HepG2 (cell line): ENCODE measurements at regions not wholly inside any gene's neighbourhood (a gene's known extent, or its start where the extent isn't known, plus 50 kb on each side); places are given as distances from the start of the nearest gene placed in this dataset.

Source experiments
- ATAC-seq: fragments of 200-7000 bp; cut with Tn5 transposase; 3 replicates; pipeline ENCODE4 v1.9.1; 2020; ENCODE audit warnings: mild to moderate bottlenecking, moderate library complexity
- BruUV-seq: library from RNA; stranded (reverse); fragments of 400-500 nt; replicated peaks from 2 replicates; lab custom pipeline; 2021; lab: Mats Ljungman, UMichigan
- CTCF ChIA-PET: fragments of 300-600 bp; formaldehyde crosslinking; extraction: SDS; loops from one replicate; lab custom pipeline; 2021; ENCODE audit warnings: low total read pairs, inconsistent platforms, low intra/inter-chr PET ratio; lab: Yijun Ruan, JAX
- POLR2A ChIA-PET: fragments of 350-600 bp; sonication (Branson Sonifier 250); formaldehyde crosslinking; loops from one replicate; lab custom pipeline; 2020; ENCODE audit warnings: antibody characterized with exemption, inconsistent platforms; lab: Yijun Ruan, JAX
- DNase-seq: peaks from one replicate; pipeline ENCODE4 v3.0.0-alpha.2; 2015; ENCODE audit warnings: low spot score
- FAIRE-seq: peaks from 3 replicates; lab custom pipeline; 2011; peaks lifted over from hg19 to GRCh38; lab: Jason Lieb, UNC
- H2AFZ ChIP-seq: one replicate; pipeline ENCODE4 v1.6.1; 2011; ENCODE audit warnings: low read length, inconsistent platforms
- H3K27ac ChIP-seq: fragments of 300-600 bp; 3 replicates; pipeline ENCODE4 v1.8.0; 2011; ENCODE audit warnings: mixed run types, mild to moderate bottlenecking, mixed read lengths, low read length, inconsistent platforms; ENCODE audit not compliant: insufficient read depth; ENCODE audit errors: extremely low read length
- H3K27me3 ChIP-seq, 2 experiments: fragments of 200-600 bp in 1 of 2; 2 replicates in 1 of 2; 3 replicates in 1 of 2; pipeline versions ENCODE4 v1.6.0 to v1.8.0; 2011; ENCODE audit warnings: low read length in 2 of 2, mild to moderate bottlenecking in 2 of 2, moderate library complexity in 2 of 2, inconsistent platforms in 1 of 2; ENCODE audit not compliant: insufficient read depth in 2 of 2, control insufficient read depth in 1 of 2
- H3K36me3 ChIP-seq, 2 experiments: fragments of 200-600 bp in 1 of 2; replicated peaks in 1 of 2; 2 replicates in 1 of 2; 3 replicates in 1 of 2; pipeline versions ENCODE4 v1.5.1 to v1.8.0; 2011; ENCODE audit warnings: low read length in 2 of 2, inconsistent platforms in 1 of 2; ENCODE audit not compliant: insufficient read depth in 2 of 2, control insufficient read depth in 1 of 2
- H3K4me1 ChIP-seq: 2 replicates; pipeline ENCODE4 v1.5.1; 2012; ENCODE audit warnings: low read length, inconsistent platforms; ENCODE audit not compliant: insufficient read depth
- H3K4me2 ChIP-seq: 2 replicates; pipeline ENCODE4 v1.6.0; 2011; ENCODE audit warnings: low read depth, low read length, inconsistent platforms
- H3K4me3 ChIP-seq, 3 experiments: fragments of 200-600 bp in 1 of 3; sonication (generic), shearing (Covaris generic) in 1 of 3; replicated peaks in 1 of 3; 2 replicates each; pipeline ENCODE4 v1.5.1; 2011 to 2016; ENCODE audit warnings: low read length in 3 of 3, inconsistent platforms in 2 of 3, low read depth in 2 of 3, mild to moderate bottlenecking in 2 of 3, control low read depth in 1 of 3, mixed read lengths in 1 of 3; ENCODE audit not compliant: insufficient read depth in 1 of 3
- H3K79me2 ChIP-seq: one replicate; pipeline ENCODE4 v1.6.1; 2011; ENCODE audit warnings: low read length, inconsistent platforms; ENCODE audit not compliant: insufficient read depth
- H3K9ac ChIP-seq: 2 replicates; pipeline ENCODE4 v1.6.0; 2011; ENCODE audit warnings: mild to moderate bottlenecking, low read depth, low read length, inconsistent platforms; ENCODE audit not compliant: insufficient read depth
- H3K9me3 ChIP-seq: 2 replicates; pipeline ENCODE4 v1.5.1; 2012; ENCODE audit warnings: mild to moderate bottlenecking, low read length
- H4K20me1 ChIP-seq: 2 replicates; pipeline ENCODE4 v1.6.0; 2011; ENCODE audit warnings: inconsistent platforms, mild to moderate bottlenecking, low read length, moderate library complexity; ENCODE audit not compliant: insufficient read depth
- BRD4 ChIP-seq: sonication (generic); formaldehyde crosslinking; IDR thresholded peaks from 2 replicates; pipeline ENCODE4 v1.4.0; 2020; ENCODE audit warnings: missing genetic modification reagents
- DDIT3 ChIP-seq: sonication (generic); formaldehyde crosslinking; IDR thresholded peaks from 2 replicates; pipeline ENCODE4 v1.4.0; 2020; ENCODE audit warnings: mild to moderate bottlenecking, missing genetic modification reagents
- FOXK2 ChIP-seq: fragments of 450-650 bp; IDR thresholded peaks from 2 replicates; pipeline ENCODE4 v1.6.1; 2016
- HOXA9 ChIP-seq: sonication (generic); formaldehyde crosslinking; IDR thresholded peaks from 2 replicates; pipeline ENCODE4 v1.8.1; 2022; ENCODE audit warnings: missing genetic modification reagents, mild to moderate bottlenecking, moderate library complexity, borderline replicate concordance
- RFX5 ChIP-seq: IDR thresholded peaks from 2 replicates; pipeline ENCODE4 v1.6.1; 2011; ENCODE audit warnings: low read depth, low read length, improper control_type of control experiment
- SMAD1 ChIP-seq: sonication (generic); formaldehyde crosslinking; IDR thresholded peaks from 2 replicates; pipeline ENCODE4 v1.4.0; 2020; ENCODE audit warnings: missing genetic modification reagents, low read depth, mild to moderate bottlenecking, borderline replicate concordance
- SRSF1 ChIP-seq: fragments of 200-400 bp; formaldehyde crosslinking; optimal IDR thresholded peaks from 2 replicates; pipeline ENCODE3; 2017; ENCODE audit warnings: mild to moderate bottlenecking, low read depth, low read length, moderate library complexity
- ZNF30 ChIP-seq: sonication (generic); formaldehyde crosslinking; IDR thresholded peaks from 2 replicates; pipeline ENCODE4 v1.5.0; 2020; ENCODE audit warnings: mild to moderate bottlenecking, missing genetic modification reagents
- ZNF672 ChIP-seq: sonication (generic); formaldehyde crosslinking; IDR thresholded peaks from 2 replicates; pipeline ENCODE4 v1.8.1; 2022; ENCODE audit warnings: missing genetic modification reagents
- WGBS: methylation state at CpG from one replicate; pipeline ENCODE4 v1.1.6; 2017; ENCODE audit warnings: low lambda C conversion rate; 5-methylcytosine and 5-hydroxymethylcytosine counted together
- in situ Hi-C: cut with HindIII; loops from 2 replicates; pipeline ENCODE4 v1.10.0; 2017; ENCODE audit warnings: low pct_unique_long_range_greater_than_20kb; ENCODE audit not compliant: extremely low pct_ligation_motif_present
- intact Hi-C: fragments of 100-400 bp; cut with micrococcal nuclease; formaldehyde crosslinking; loops from one replicate; pipeline ENCODE4 v1.10.0; 2022; ENCODE audit not compliant: unreplicated experiment
- TF ChIP-seq, protein P1 (sequence below): sonication (generic); formaldehyde crosslinking; IDR thresholded peaks from 2 replicates; pipeline ENCODE4 v1.4.0; 2020; ENCODE audit warnings: missing genetic modification reagents
- TF ChIP-seq, protein P2 (sequence below): sonication (generic); formaldehyde crosslinking; IDR thresholded peaks from 2 replicates; pipeline ENCODE4 v1.4.0; 2020; ENCODE audit warnings: missing genetic modification reagents
- TF ChIP-seq, protein P3 (sequence below): sonication (generic); formaldehyde crosslinking; IDR thresholded peaks from 2 replicates; pipeline ENCODE4 v1.5.0; 2020; ENCODE audit warnings: mild to moderate bottlenecking, missing genetic modification reagents
- TF ChIP-seq, protein P4 (sequence below): sonication (generic); formaldehyde crosslinking; IDR thresholded peaks from 2 replicates; pipeline ENCODE4 v1.4.0; 2020; ENCODE audit warnings: missing genetic modification reagents

DNA sequence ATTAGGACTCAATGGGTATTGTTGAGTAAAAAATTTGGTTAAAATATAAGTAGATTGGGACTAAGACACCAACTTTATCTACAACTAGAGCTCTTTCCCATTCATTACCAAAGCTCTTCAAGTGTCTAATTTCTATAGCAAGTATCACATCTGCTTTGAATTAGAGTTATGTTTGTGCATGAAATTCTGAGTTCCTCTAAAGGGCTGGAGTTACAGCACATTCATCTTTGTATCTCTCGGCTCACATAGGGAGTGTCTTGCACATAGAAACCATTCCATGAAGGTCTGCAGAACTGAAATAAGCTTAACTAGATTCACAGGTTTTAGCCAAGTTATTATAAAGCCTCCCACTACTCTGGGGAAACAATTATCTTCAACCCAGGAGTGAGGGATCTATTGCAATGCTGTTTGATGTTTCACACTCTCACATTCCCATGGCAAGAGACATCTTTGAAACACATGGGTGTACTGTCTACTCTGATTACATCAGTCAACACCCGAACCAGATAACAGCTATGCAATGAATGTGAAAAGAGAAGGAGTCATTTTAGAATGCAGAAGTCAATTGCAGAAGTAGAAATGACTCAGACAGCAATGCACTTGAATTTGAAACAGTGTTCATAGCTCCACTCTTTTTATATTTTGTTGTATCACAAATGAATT lies 93.1 kb upstream of the KBTBD8 start (continued):
- TF ChIP-seq, protein P1, sequence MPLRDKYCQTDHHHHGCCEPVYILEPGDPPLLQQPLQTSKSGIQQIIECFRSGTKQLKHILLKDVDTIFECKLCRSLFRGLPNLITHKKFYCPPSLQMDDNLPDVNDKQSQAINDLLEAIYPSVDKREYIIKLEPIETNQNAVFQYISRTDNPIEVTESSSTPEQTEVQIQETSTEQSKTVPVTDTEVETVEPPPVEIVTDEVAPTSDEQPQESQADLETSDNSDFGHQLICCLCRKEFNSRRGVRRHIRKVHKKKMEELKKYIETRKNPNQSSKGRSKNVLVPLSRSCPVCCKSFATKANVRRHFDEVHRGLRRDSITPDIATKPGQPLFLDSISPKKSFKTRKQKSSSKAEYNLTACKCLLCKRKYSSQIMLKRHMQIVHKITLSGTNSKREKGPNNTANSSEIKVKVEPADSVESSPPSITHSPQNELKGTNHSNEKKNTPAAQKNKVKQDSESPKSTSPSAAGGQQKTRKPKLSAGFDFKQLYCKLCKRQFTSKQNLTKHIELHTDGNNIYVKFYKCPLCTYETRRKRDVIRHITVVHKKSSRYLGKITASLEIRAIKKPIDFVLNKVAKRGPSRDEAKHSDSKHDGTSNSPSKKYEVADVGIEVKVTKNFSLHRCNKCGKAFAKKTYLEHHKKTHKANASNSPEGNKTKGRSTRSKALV (CRISPR knock-in tag) = no peak

- DNase-seq (no peak), FAIRE-seq (no peak), ATAC-seq (no peak)
- no peak overlapping the region for H2AFZ ChIP-seq
- H3K36me3 ChIP-seq = no peaks in the 10 kb centered on the region
- no peaks in the 10 kb centered on the region for H4K20me1 ChIP-seq
- ChIA-PET CTCF (no interaction called here), POLR2A (no interaction called here)
- no peaks in the 10 kb centered on the region for H3K79me2 ChIP-seq
- no peak overlapping the region for H3K9ac ChIP-seq
- H3K4me1 ChIP-seq = no peaks in the 10 kb centered on the region
- no peak overlapping the region for H3K4me3 ChIP-seq
- H3K27ac ChIP-seq = no peak overlapping the region
- H3K27me3 ChIP-seq = 0 out of 5 replicates have a peak, but pooled peaks cover 0 to 6% of the 10 kb centered on the region in 2 experiments
- 6% methylated on average over 3 of the region's 3 CpGs for WGBS
- intact Hi-C loops = no loop called here
- in situ Hi-C loops = no loop called here
- no TSS peak for BruUV-seq
- H3K4me2 ChIP-seq = no peak overlapping the region
- peaks cover under 1% of the 10 kb centered on the region; the same call in 1 of the 2 replicates for H3K9me3 ChIP-seq
- TF ChIP-seq BRD4 (CRISPR knock-in tag) (no peak), HOXA9 (CRISPR knock-in tag) (no peak), SMAD1 (CRISPR knock-in tag) (no peak), ZNF30 (no peak), RFX5 (no peak), ZNF672 (CRISPR knock-in tag) (no peak), DDIT3 (CRISPR knock-in tag) (no peak), SRSF1 (no peak), FOXK2 (no peak)
- TF ChIP-seq, protein P2, sequence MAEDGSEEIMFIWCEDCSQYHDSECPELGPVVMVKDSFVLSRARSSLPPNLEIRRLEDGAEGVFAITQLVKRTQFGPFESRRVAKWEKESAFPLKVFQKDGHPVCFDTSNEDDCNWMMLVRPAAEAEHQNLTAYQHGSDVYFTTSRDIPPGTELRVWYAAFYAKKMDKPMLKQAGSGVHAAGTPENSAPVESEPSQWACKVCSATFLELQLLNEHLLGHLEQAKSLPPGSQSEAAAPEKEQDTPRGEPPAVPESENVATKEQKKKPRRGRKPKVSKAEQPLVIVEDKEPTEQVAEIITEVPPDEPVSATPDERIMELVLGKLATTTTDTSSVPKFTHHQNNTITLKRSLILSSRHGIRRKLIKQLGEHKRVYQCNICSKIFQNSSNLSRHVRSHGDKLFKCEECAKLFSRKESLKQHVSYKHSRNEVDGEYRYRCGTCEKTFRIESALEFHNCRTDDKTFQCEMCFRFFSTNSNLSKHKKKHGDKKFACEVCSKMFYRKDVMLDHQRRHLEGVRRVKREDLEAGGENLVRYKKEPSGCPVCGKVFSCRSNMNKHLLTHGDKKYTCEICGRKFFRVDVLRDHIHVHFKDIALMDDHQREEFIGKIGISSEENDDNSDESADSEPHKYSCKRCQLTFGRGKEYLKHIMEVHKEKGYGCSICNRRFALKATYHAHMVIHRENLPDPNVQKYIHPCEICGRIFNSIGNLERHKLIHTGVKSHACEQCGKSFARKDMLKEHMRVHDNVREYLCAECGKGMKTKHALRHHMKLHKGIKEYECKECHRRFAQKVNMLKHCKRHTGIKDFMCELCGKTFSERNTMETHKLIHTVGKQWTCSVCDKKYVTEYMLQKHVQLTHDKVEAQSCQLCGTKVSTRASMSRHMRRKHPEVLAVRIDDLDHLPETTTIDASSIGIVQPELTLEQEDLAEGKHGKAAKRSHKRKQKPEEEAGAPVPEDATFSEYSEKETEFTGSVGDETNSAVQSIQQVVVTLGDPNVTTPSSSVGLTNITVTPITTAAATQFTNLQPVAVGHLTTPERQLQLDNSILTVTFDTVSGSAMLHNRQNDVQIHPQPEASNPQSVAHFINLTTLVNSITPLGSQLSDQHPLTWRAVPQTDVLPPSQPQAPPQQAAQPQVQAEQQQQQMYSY (CRISPR knock-in tag) = no peak
- TF ChIP-seq, protein P3, sequence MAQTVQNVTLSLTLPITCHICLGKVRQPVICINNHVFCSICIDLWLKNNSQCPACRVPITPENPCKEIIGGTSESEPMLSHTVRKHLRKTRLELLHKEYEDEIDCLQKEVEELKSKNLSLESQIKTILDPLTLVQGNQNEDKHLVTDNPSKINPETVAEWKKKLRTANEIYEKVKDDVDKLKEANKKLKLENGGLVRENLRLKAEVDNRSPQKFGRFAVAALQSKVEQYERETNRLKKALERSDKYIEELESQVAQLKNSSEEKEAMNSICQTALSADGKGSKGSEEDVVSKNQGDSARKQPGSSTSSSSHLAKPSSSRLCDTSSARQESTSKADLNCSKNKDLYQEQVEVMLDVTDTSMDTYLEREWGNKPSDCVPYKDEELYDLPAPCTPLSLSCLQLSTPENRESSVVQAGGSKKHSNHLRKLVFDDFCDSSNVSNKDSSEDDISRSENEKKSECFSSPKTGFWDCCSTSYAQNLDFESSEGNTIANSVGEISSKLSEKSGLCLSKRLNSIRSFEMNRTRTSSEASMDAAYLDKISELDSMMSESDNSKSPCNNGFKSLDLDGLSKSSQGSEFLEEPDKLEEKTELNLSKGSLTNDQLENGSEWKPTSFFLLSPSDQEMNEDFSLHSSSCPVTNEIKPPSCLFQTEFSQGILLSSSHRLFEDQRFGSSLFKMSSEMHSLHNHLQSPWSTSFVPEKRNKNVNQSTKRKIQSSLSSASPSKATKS = no peak
- TF ChIP-seq, protein P4, sequence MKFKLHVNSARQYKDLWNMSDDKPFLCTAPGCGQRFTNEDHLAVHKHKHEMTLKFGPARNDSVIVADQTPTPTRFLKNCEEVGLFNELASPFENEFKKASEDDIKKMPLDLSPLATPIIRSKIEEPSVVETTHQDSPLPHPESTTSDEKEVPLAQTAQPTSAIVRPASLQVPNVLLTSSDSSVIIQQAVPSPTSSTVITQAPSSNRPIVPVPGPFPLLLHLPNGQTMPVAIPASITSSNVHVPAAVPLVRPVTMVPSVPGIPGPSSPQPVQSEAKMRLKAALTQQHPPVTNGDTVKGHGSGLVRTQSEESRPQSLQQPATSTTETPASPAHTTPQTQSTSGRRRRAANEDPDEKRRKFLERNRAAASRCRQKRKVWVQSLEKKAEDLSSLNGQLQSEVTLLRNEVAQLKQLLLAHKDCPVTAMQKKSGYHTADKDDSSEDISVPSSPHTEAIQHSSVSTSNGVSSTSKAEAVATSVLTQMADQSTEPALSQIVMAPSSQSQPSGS (CRISPR knock-in tag) = no peak
Observed at GRCh38 chr3:66907136-66907535, 91.0 kb upstream of the KBTBD8 start.
